WTC11 (cell line): ENCODE measurements at regions not wholly inside any gene's neighbourhood (a gene's known extent, or its start where the extent isn't known, plus 50 kb on each side); places are given as distances from the start of the nearest gene placed in this dataset.

Source experiments
- ATAC-seq: fragments of 200-7000 bp; cut with Tn5 transposase; 2 replicates; pipeline ENCODE4 v1.10.0; 2021; ENCODE audit warnings: mild to moderate bottlenecking, moderate library complexity
- CTCF ChIA-PET: fragments of 300-600 bp; sonication (Branson Sonifier 250); formaldehyde crosslinking; loops from one replicate; lab custom pipeline; 2021; ENCODE audit warnings: antibody characterized with exemption; lab: Charles Lee
- POLR2A ChIA-PET: fragments of 350-600 bp; sonication (Branson Sonifier 250); formaldehyde crosslinking; loops from one replicate; lab custom pipeline; 2021; ENCODE audit warnings: antibody characterized with exemption; lab: Charles Lee
- DNase-seq: peaks from one replicate; pipeline ENCODE4 v3.0.0; 2021; ENCODE audit warnings: low spot score
- H3K27ac Mint-ChIP-seq: 2 replicates; pipeline ENCODE4 v1.8.0; 2021; ENCODE audit warnings: mixed read lengths
- H3K27me3 Mint-ChIP-seq: 2 replicates; pipeline ENCODE4 v1.8.0; 2021; ENCODE audit warnings: low read depth, mild to moderate bottlenecking, moderate library complexity, mixed read lengths
- H3K36me3 Mint-ChIP-seq: 2 replicates; pipeline ENCODE4 v1.8.0; 2021; ENCODE audit warnings: mixed read lengths
- H3K4me1 Mint-ChIP-seq: 2 replicates; pipeline ENCODE4 v1.8.0; 2022; ENCODE audit warnings: mixed read lengths
- H3K4me3 Mint-ChIP-seq: 2 replicates; pipeline ENCODE4 v1.8.0; 2021; ENCODE audit warnings: mild to moderate bottlenecking, moderate library complexity, mixed read lengths
- H3K9me3 Mint-ChIP-seq: 2 replicates; pipeline ENCODE4 v1.8.0; 2021; ENCODE audit warnings: mixed read lengths
- ATF3 ChIP-seq: sonication (generic); formaldehyde crosslinking; conservative IDR thresholded peaks from 2 replicates; pipeline ENCODE4 v1.8.1; 2022; ENCODE audit warnings: mild to moderate bottlenecking, missing genetic modification reagents
- CREM ChIP-seq: sonication (generic); formaldehyde crosslinking; IDR thresholded peaks from 2 replicates; pipeline ENCODE4 v1.8.1; 2022; ENCODE audit warnings: mild to moderate bottlenecking, missing genetic modification reagents, moderate library complexity
- FOXK1 ChIP-seq: sonication (generic); formaldehyde crosslinking; IDR thresholded peaks from 2 replicates; pipeline ENCODE4 v1.8.0; 2022; ENCODE audit warnings: mild to moderate bottlenecking, moderate library complexity, missing genetic modification reagents
- FOXP1 ChIP-seq: sonication (generic); formaldehyde crosslinking; IDR thresholded peaks from 2 replicates; pipeline ENCODE4 v1.8.0; 2022; ENCODE audit warnings: missing genetic modification reagents, mild to moderate bottlenecking, moderate library complexity, borderline replicate concordance
- FOXP4 ChIP-seq: sonication (generic); formaldehyde crosslinking; IDR thresholded peaks from 2 replicates; pipeline ENCODE4 v1.8.0; 2022; ENCODE audit warnings: mild to moderate bottlenecking, missing genetic modification reagents
- GABPB1 ChIP-seq: sonication (generic); formaldehyde crosslinking; IDR thresholded peaks from 2 replicates; pipeline ENCODE4 v1.8.1; 2023; ENCODE audit warnings: mild to moderate bottlenecking, missing genetic modification reagents
- GRHL2 ChIP-seq: fragments of 250-450 bp; sonication (Bioruptor Pico); IDR thresholded peaks from 2 replicates; pipeline ENCODE4 v1.8.0; 2022; ENCODE audit warnings: mild to moderate bottlenecking, moderate library complexity; ENCODE audit not compliant: insufficient replicate concordance, severe bottlenecking
- GTF2I ChIP-seq: fragments of 250-450 bp; sonication (Bioruptor Pico); conservative IDR thresholded peaks from 2 replicates; pipeline ENCODE4 v1.4.0; 2021; ENCODE audit warnings: mild to moderate bottlenecking
- NFE2L1 ChIP-seq: sonication (generic); formaldehyde crosslinking; IDR thresholded peaks from 2 replicates; pipeline ENCODE4 v1.8.1; 2023; ENCODE audit warnings: missing genetic modification reagents
- NR1H2 ChIP-seq: sonication (generic); formaldehyde crosslinking; IDR thresholded peaks from 2 replicates; pipeline ENCODE4 v1.9.0; 2021; ENCODE audit warnings: mild to moderate bottlenecking, moderate library complexity, missing genetic modification reagents
- SP1 ChIP-seq: sonication (generic); formaldehyde crosslinking; conservative IDR thresholded peaks from 2 replicates; pipeline ENCODE4 v1.8.1; 2022; ENCODE audit warnings: missing genetic modification reagents
- USF1 ChIP-seq: sonication (generic); formaldehyde crosslinking; IDR thresholded peaks from 2 replicates; pipeline ENCODE4 v1.8.0; 2022; ENCODE audit warnings: mild to moderate bottlenecking, missing genetic modification reagents
- ZNF281 ChIP-seq: sonication (generic); formaldehyde crosslinking; IDR thresholded peaks from 2 replicates; pipeline ENCODE4 v1.8.0; 2023; ENCODE audit warnings: mild to moderate bottlenecking, missing genetic modification reagents
- ZNF532 ChIP-seq: fragments of 250-450 bp; sonication (Bioruptor Pico); IDR thresholded peaks from 2 replicates; pipeline ENCODE4 v1.9.0; 2021; ENCODE audit warnings: mild to moderate bottlenecking, borderline replicate concordance

- ChIA-PET POLR2A (no interaction called here), CTCF (no interaction called here)
- H3K9me3 Mint-ChIP-seq: no peaks in the 10 kb centered on the region
- peaks cover 24% of the 10 kb centered on the region for H3K4me1 Mint-ChIP-seq
- no peak for TF ChIP-seq FOXP4 (CRISPR knock-in tag)
- no peak for TF ChIP-seq FOXP1
- no peak for TF ChIP-seq NFE2L1 (CRISPR knock-in tag)
- TF ChIP-seq ZNF281 (CRISPR knock-in tag): no peak
- TF ChIP-seq CREM: no peak
- no peak for TF ChIP-seq ATF3 (CRISPR knock-in tag)
- TF ChIP-seq GTF2I (CRISPR knock-in tag): no peak
- TF ChIP-seq USF1: no peak
- TF ChIP-seq GABPB1 (CRISPR knock-in tag): no peak
- ATAC-seq: no peak
- no peak for DNase-seq
- no peaks in the 10 kb centered on the region for H3K36me3 Mint-ChIP-seq
- H3K4me3 Mint-ChIP-seq: no peak overlapping the region
- no peaks in the 10 kb centered on the region; the same call in 1 of the 2 replicates for H3K27me3 Mint-ChIP-seq
- no peak overlapping the region for H3K27ac Mint-ChIP-seq
Observed at GRCh38 chr3:72261566-72262564, 476.9 kb upstream of the PROK2 start.

- Mint-ChIP-seq H3K36me3 (no peaks in the 10 kb centered on the region), H3K9me3 (no peaks in the 10 kb centered on the region), H3K4me1 (peaks cover 31% of the 10 kb centered on the region), H3K27me3 (no peaks in the 10 kb centered on the region; the same call in 1 of the 2 replicates), H3K4me3 (no peak overlapping the region), H3K27ac (no peak overlapping the region)
- TF ChIP-seq NR1H2 (CRISPR knock-in tag): no peak
- TF ChIP-seq ZNF532 (CRISPR knock-in tag): no peak
- no peak for TF ChIP-seq FOXK1
- no peak for TF ChIP-seq SP1
- TF ChIP-seq GRHL2 (CRISPR knock-in tag): no peak
- TF ChIP-seq NFE2L1 (CRISPR knock-in tag): no peak
- TF ChIP-seq GTF2I (CRISPR knock-in tag): no peak
- TF ChIP-seq FOXP1: no peak
- ChIA-PET POLR2A (no interaction called here), CTCF (no interaction called here)
- no peak for DNase-seq
- no peak for ATAC-seq
Observed at GRCh38 chr3:72260588-72260910, 475.6 kb upstream of the PROK2 start.
